H9 (cell line): ENCODE measurements at regions not wholly inside any gene's neighbourhood (a gene's known extent, or its start where the extent isn't known, plus 50 kb on each side); places are given as distances from the start of the nearest gene placed in this dataset.

Experiments used
- DNase-seq: peaks from one replicate; pipeline ENCODE4 v3.0.0-alpha.2; 2017
- H2AFZ ChIP-seq: one replicate; pipeline ENCODE4 v1.6.1; 2013; ENCODE audit warnings: mild to moderate bottlenecking, low read length, control low read depth, moderate library complexity
- H2AK5ac ChIP-seq: 2 replicates; pipeline ENCODE4 v1.6.1; 2013; ENCODE audit warnings: low read length, control low read depth, mixed read lengths; ENCODE audit not compliant: insufficient read length
- H2BK120ac ChIP-seq: one replicate; pipeline ENCODE4 v1.6.1; 2013; ENCODE audit warnings: low read depth, mild to moderate bottlenecking, low read length, control low read depth, inconsistent platforms; ENCODE audit not compliant: poor library complexity, severe bottlenecking
- H2BK12ac ChIP-seq: 2 replicates; pipeline ENCODE4 v1.6.1; 2013; ENCODE audit warnings: low read length, control low read depth, mixed read lengths, low read depth; ENCODE audit not compliant: insufficient read length
- H2BK15ac ChIP-seq: 2 replicates; pipeline ENCODE4 v1.6.1; 2013; ENCODE audit warnings: low read depth, low read length, control low read depth
- H2BK20ac ChIP-seq: one replicate; pipeline ENCODE4 v1.6.1; 2013; ENCODE audit warnings: low read depth, mild to moderate bottlenecking, low read length, control low read depth, inconsistent platforms; ENCODE audit not compliant: poor library complexity, severe bottlenecking
- H2BK5ac ChIP-seq: 2 replicates; pipeline ENCODE4 v1.6.1; 2013; ENCODE audit warnings: low read length, control low read depth, mixed read lengths; ENCODE audit not compliant: insufficient read length
- H3K14ac ChIP-seq: 2 replicates; pipeline ENCODE4 v1.6.1; 2013; ENCODE audit warnings: low read length, control low read depth; ENCODE audit not compliant: insufficient read depth
- H3K18ac ChIP-seq: 2 replicates; pipeline ENCODE4 v1.6.1; 2013; ENCODE audit warnings: low read depth, mild to moderate bottlenecking, mixed read lengths, low read length, control low read depth; ENCODE audit not compliant: insufficient read length
- H3K23ac ChIP-seq: 2 replicates; pipeline ENCODE4 v1.6.1; 2013; ENCODE audit warnings: low read length, control low read depth, mixed read lengths, low read depth; ENCODE audit not compliant: insufficient read length
- H3K23me2 ChIP-seq: 2 replicates; pipeline ENCODE4 v1.6.1; 2013; ENCODE audit warnings: low read depth, mild to moderate bottlenecking, mixed read lengths, low read length, control low read depth; ENCODE audit not compliant: insufficient read length, poor library complexity, severe bottlenecking
- H3K27ac ChIP-seq: 2 replicates; pipeline ENCODE4 v1.5.1; 2013; ENCODE audit warnings: low read length, control low read depth, mixed read lengths, low read depth; ENCODE audit not compliant: insufficient read length
- H3K27me3 ChIP-seq: 2 replicates; pipeline ENCODE4 v1.6.1; 2013; ENCODE audit warnings: low read length, control low read depth, inconsistent platforms; ENCODE audit not compliant: insufficient read depth
- H3K4ac ChIP-seq: 2 replicates; pipeline ENCODE4 v1.6.1; 2013; ENCODE audit warnings: low read depth, mild to moderate bottlenecking, control low read depth, inconsistent platforms, low read length, moderate library complexity
- H3K4me1 ChIP-seq: 2 replicates; pipeline ENCODE4 v1.6.1; 2013; ENCODE audit warnings: low read length, control low read depth, inconsistent platforms; ENCODE audit not compliant: insufficient read depth
- H3K4me2 ChIP-seq: 2 replicates; pipeline ENCODE4 v1.6.1; 2013; ENCODE audit warnings: low read length, control low read depth, mixed read lengths; ENCODE audit not compliant: insufficient read length, insufficient read depth
- H3K56ac ChIP-seq: 2 replicates; pipeline ENCODE4 v1.6.1; 2013; ENCODE audit warnings: low read depth, mild to moderate bottlenecking, mixed read lengths, low read length, control low read depth; ENCODE audit not compliant: insufficient read length
- H3K79me1 ChIP-seq: 2 replicates; pipeline ENCODE4 v1.6.1; 2013; ENCODE audit warnings: low read depth, mild to moderate bottlenecking, moderate library complexity, low read length, control low read depth, inconsistent platforms; ENCODE audit not compliant: insufficient read depth, poor library complexity, severe bottlenecking
- H3K79me2 ChIP-seq: 2 replicates; pipeline ENCODE4 v1.6.1; 2013; ENCODE audit warnings: low read length, control low read depth, inconsistent platforms; ENCODE audit not compliant: insufficient read depth
- H3K9ac ChIP-seq: 2 replicates; pipeline ENCODE4 v1.6.1; 2013; ENCODE audit warnings: low read length, control low read depth, mixed read lengths; ENCODE audit not compliant: insufficient read length; ENCODE audit errors: extremely low read depth
- H3K9me3 ChIP-seq: one replicate; pipeline ENCODE4 v1.6.1; 2013; ENCODE audit warnings: low read depth, low read length, inconsistent platforms; ENCODE audit not compliant: control insufficient read depth
- H3T11ph ChIP-seq: one replicate; pipeline ENCODE4 v1.6.1; 2013; ENCODE audit warnings: mild to moderate bottlenecking, low read length, control low read depth, inconsistent platforms
- H4K20me1 ChIP-seq: one replicate; pipeline ENCODE4 v1.6.1; 2013; ENCODE audit not compliant: control insufficient read depth, insufficient read length, insufficient read depth
- H4K5ac ChIP-seq: 2 replicates; pipeline ENCODE4 v1.6.1; 2013; ENCODE audit warnings: low read depth, mild to moderate bottlenecking, mixed read lengths, low read length, control low read depth; ENCODE audit not compliant: insufficient read length
- H4K8ac ChIP-seq: replicated peaks from 2 replicates; pipeline ENCODE4 v1.6.1; 2013; ENCODE audit warnings: low read length, control low read depth, mixed read lengths, low read depth; ENCODE audit not compliant: insufficient read length
- H4K91ac ChIP-seq: 2 replicates; pipeline ENCODE4 v1.6.1; 2013; ENCODE audit warnings: low read depth, mild to moderate bottlenecking, moderate library complexity, mixed read lengths, low read length, control low read depth; ENCODE audit not compliant: insufficient read length
- H3K27ac Mint-ChIP-seq, 3 experiments: 2 replicates in 2 of 3; 3 replicates in 1 of 3; pipeline ENCODE4 v1.8.0; 2020 to 2021; ENCODE audit warnings: mixed read lengths in 3 of 3, mild to moderate bottlenecking in 1 of 3, moderate library complexity in 1 of 3
- H3K27me3 Mint-ChIP-seq: 2 replicates; pipeline ENCODE4 v1.8.0; 2021; ENCODE audit warnings: low read depth, mild to moderate bottlenecking, moderate library complexity, mixed read lengths
- H3K36me3 Mint-ChIP-seq, 3 experiments: 2 replicates in 2 of 3; 3 replicates in 1 of 3; pipeline ENCODE4 v1.8.0; 2020 to 2021; ENCODE audit warnings: low read depth in 3 of 3, mixed read lengths in 3 of 3; ENCODE audit not compliant: insufficient read depth in 1 of 3
- H3K4me1 Mint-ChIP-seq, 2 experiments: 2 replicates each; pipeline ENCODE4 v1.8.0; 2020; ENCODE audit warnings: mixed read lengths in 2 of 2
- H3K4me3 Mint-ChIP-seq, 2 experiments: 2 replicates in 1 of 2; 3 replicates in 1 of 2; pipeline ENCODE4 v1.8.0; 2020 to 2021; ENCODE audit warnings: mild to moderate bottlenecking in 2 of 2, mixed read lengths in 2 of 2, moderate library complexity in 1 of 2
- H3K9me3 Mint-ChIP-seq, 2 experiments: 2 replicates in 1 of 2; 3 replicates in 1 of 2; pipeline ENCODE4 v1.8.0; 2020; ENCODE audit warnings: mild to moderate bottlenecking in 2 of 2, mixed read lengths in 2 of 2, moderate library complexity in 1 of 2
- WGBS: extraction: QIAGEN DNeasy Blood & Tissue Kit; methylation state at CpG from one replicate; pipeline ENCODE4 v1.1.7; 2013; ENCODE audit warnings: missing lambda C conversion rate, low lambda C conversion rate, mixed read lengths; ENCODE audit not compliant: insufficient read length; ENCODE audit errors: extremely low coverage; 5-methylcytosine and 5-hydroxymethylcytosine counted together
- TF ChIP-seq, protein P1 (sequence below): fragments of 200-600 bp; sonication (generic); conservative IDR thresholded peaks from 3 replicates; pipeline ENCODE4 v1.8.0; 2021; ENCODE audit warnings: antibody characterized with exemption, mild to moderate bottlenecking

DNA sequence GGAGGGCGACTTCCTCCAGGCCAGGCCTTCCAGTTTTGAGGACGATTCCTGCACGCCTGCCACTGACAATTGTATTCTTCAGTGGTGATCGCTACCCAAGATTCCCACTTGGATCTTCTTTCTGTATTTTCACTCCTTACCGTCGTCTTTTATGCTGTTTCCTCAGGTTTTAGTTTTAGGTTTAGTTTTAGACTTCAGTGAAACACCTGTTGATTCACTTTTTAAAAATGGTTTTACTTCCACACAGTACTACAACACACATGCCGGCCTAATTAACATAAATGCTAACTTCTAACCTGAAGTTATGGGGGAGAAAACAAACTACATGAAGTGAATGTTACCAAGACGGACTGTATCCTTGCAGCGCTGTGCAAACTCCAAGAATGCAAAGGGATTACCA lies 530.6 kb upstream of the MGMT start:
- Histone ChIP-seq H3K27me3 (no peaks in the 10 kb centered on the region), H2BK12ac (no peak overlapping the region), H2AK5ac (no peak overlapping the region), H2BK15ac (no peak overlapping the region), H4K8ac (no peak overlapping the region), H4K20me1 (no peaks in the 10 kb centered on the region), H3K79me2 (no peaks in the 10 kb centered on the region), H3K27ac (no peak overlapping the region), H2AFZ (no peak overlapping the region), H2BK5ac (no peak overlapping the region), H2BK20ac (no peak overlapping the region), H2BK120ac (no peak overlapping the region), H3K4me1 (no peaks in the 10 kb centered on the region), H4K91ac (no peak overlapping the region), H4K5ac (no peak overlapping the region), H3K56ac (no peak overlapping the region), H3K14ac (no peak overlapping the region), H3T11ph (no peak overlapping the region), H3K23ac (no peak overlapping the region), H3K23me2 (no peaks in the 10 kb centered on the region), H3K4ac (no peak overlapping the region), H3K9ac (no peak overlapping the region), H3K9me3 (no peaks in the 10 kb centered on the region), H3K79me1 (no peaks in the 10 kb centered on the region), H3K4me2 (no peak overlapping the region), H3K18ac (no peak overlapping the region)
- WGBS, result no CpG with 5 or more reads among the region's 9 CpGs
- Mint-ChIP-seq H3K4me1 (peaks cover 6 to 13% of the 10 kb centered on the region in 2 experiments), H3K27ac (no peak overlapping the region), H3K36me3 (no peaks in the 10 kb centered on the region), H3K27me3 (peaks cover 1% of the 10 kb centered on the region; the same call in 1 of the 2 replicates), H3K9me3 (no peaks in the 10 kb centered on the region), H3K4me3 (no peak overlapping the region)
- DNase-seq, result no peak
- TF ChIP-seq, protein P1, sequence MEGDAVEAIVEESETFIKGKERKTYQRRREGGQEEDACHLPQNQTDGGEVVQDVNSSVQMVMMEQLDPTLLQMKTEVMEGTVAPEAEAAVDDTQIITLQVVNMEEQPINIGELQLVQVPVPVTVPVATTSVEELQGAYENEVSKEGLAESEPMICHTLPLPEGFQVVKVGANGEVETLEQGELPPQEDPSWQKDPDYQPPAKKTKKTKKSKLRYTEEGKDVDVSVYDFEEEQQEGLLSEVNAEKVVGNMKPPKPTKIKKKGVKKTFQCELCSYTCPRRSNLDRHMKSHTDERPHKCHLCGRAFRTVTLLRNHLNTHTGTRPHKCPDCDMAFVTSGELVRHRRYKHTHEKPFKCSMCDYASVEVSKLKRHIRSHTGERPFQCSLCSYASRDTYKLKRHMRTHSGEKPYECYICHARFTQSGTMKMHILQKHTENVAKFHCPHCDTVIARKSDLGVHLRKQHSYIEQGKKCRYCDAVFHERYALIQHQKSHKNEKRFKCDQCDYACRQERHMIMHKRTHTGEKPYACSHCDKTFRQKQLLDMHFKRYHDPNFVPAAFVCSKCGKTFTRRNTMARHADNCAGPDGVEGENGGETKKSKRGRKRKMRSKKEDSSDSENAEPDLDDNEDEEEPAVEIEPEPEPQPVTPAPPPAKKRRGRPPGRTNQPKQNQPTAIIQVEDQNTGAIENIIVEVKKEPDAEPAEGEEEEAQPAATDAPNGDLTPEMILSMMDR, result no peak
